Prostate gland (tissue), 2 donors: ENCODE measurements at regions not wholly inside any gene's neighbourhood (a gene's known extent, or its start where the extent isn't known, plus 50 kb on each side); places are given as distances from the start of the nearest gene placed in this dataset.

Source experiments
- DNase-seq: peaks from one replicate; pipeline ENCODE4 v3.0.0-alpha.2; 2019; ENCODE audit warnings: low spot score
- H3K27ac ChIP-seq, 2 donors: fragments of 200-600 bp; sonication (generic); 2 replicates each; pipeline ENCODE4 v1.5.1; 2017 to 2019
- H3K27me3 ChIP-seq: fragments of 200-600 bp; sonication (generic); replicated peaks from 2 replicates; pipeline ENCODE4 v1.5.1; 2019; ENCODE audit not compliant: insufficient read depth
- H3K36me3 ChIP-seq, 2 donors: fragments of 200-600 bp; sonication (generic); 1 replicate in 1 of 2; 2 replicates in 1 of 2; pipeline versions ENCODE4 v1.5.1 to v1.8.1; 2017 to 2019
- H3K4me1 ChIP-seq: fragments of 200-600 bp; sonication (generic); replicated peaks from 2 replicates; pipeline ENCODE4 v1.5.1; 2019
- H3K4me3 ChIP-seq, 2 donors: fragments of 200-600 bp; sonication (generic); 2 replicates each; pipeline ENCODE4 v1.5.1; 2017 to 2019
- H3K9me3 ChIP-seq: fragments of 200-600 bp; sonication (generic); 2 replicates; pipeline ENCODE4 v1.5.1; 2017
- CTCF ChIP-seq, 4 experiments: fragments of 200-600 bp in 2 of 4; fragments of 450-650 bp in 2 of 4; sonication (generic) in 2 of 4; IDR thresholded peaks; 1 replicate in 3 of 4; 2 replicates in 1 of 4; pipeline ENCODE4 v1.5.1; 2016 to 2019; ENCODE audit warnings: antibody characterized with exemption in 4 of 4, mild to moderate bottlenecking in 2 of 4, moderate library complexity in 2 of 4
- POLR2A ChIP-seq: fragments of 450-650 bp; IDR thresholded peaks from one replicate; pipeline ENCODE4 v1.6.1; 2016; ENCODE audit warnings: antibody characterized with exemption, mild to moderate bottlenecking
- POLR2AphosphoS5 ChIP-seq: sonication (generic); formaldehyde crosslinking; IDR thresholded peaks from one replicate; pipeline ENCODE4 v1.6.1; 2017; ENCODE audit warnings: antibody characterized with exemption
- WGBS: methylation state at CpG from one replicate; pipeline ENCODE4 v1.1.5; 2018; 5-methylcytosine and 5-hydroxymethylcytosine counted together
- intact Hi-C: fragments of 100-400 bp; cut with DNase I; formaldehyde crosslinking; loops from one replicate; pipeline ENCODE4 v1.14.2; 2022

- Histone ChIP-seq H3K27me3 (no peaks in the 10 kb centered on the region), H3K4me1 (no peaks in the 10 kb centered on the region), H3K36me3 (no peaks in the 10 kb centered on the region), H3K9me3 (no peaks in the 10 kb centered on the region), H3K27ac (no peak overlapping the region), H3K4me3 (no peak overlapping the region)
- no peak for TF ChIP-seq POLR2AphosphoS5
- no peak for TF ChIP-seq CTCF (IDR thresholded peaks at IDR 0.05)
- no peak for TF ChIP-seq POLR2A
- 51% methylated on average over 3 of the region's 3 CpGs for WGBS
- intact Hi-C loops = no loop called here
- no peak for DNase-seq
Observed at GRCh38 chr18:6553234-6553900, 138.7 kb upstream of the L3MBTL4 start.

DNA sequence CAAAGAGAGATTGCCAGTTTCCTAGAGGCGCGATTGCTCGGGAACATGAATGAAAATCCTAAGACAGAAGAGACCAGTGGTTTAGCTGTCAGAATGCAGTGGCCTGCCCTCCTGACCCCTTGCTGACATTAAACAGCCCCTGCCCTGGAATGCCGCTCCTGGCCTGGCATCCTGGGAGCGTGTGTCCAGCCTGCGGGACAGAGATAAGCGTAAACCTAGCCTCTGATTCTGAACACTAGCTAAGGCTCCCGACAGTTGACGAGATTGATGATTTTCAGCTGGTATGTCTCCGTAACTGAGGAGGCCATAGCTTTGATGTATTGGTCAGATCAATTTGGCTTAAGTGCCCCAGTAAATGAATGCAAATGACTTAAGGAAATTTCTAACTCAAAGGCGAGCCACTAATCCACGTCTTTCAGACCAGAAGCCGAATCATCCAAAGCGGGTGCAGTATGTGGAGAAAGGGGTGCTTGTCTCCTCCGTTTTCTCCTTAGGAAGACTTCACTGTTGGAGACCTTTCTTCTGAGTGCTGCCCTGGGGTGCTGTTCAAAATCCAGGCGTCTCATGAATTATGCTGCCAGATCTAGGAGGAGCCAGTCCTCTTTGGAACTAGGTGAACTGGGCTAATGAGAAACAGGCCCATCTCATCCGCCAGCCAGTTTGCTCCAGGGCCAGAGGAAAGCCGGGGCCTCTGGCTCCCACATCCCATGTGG lies 142.5 kb upstream of the L3MBTL4 start:
- 88% methylated on average over 18 of the region's 18 CpGs for WGBS
- no peak overlapping the region for H3K4me3 ChIP-seq
- no peaks in the 10 kb centered on the region for H3K9me3 ChIP-seq
- no peak for TF ChIP-seq POLR2AphosphoS5
- no peak for TF ChIP-seq POLR2A
- TF ChIP-seq CTCF (IDR thresholded peaks at IDR 0.05) = no peak
- intact Hi-C loops = loop anchor here (5.0 kb wide), 1 partner anchor 50 kb away; no protein-coding TSS in a partner anchor
- no peak overlapping the region for H3K27ac ChIP-seq
- H3K36me3 ChIP-seq = no peaks in the 10 kb centered on the region
- no peaks in the 10 kb centered on the region for H3K4me1 ChIP-seq
- no peaks in the 10 kb centered on the region for H3K27me3 ChIP-seq
- DNase-seq = no peak

GRCh38 chr18:6557770-6558248 lies 143.1 kb upstream of the L3MBTL4 start:
- intact Hi-C loops = loop anchor here (5.0 kb wide), 1 partner anchor 49 kb away; no protein-coding TSS in a partner anchor
- no peak for DNase-seq
- TF ChIP-seq POLR2A (no peak), POLR2AphosphoS5 (no peak), CTCF (IDR thresholded peaks at IDR 0.05) (no peak)
- Histone ChIP-seq H3K4me3 (no peak overlapping the region), H3K27me3 (no peaks in the 10 kb centered on the region), H3K27ac (no peak overlapping the region), H3K4me1 (no peaks in the 10 kb centered on the region), H3K9me3 (no peaks in the 10 kb centered on the region), H3K36me3 (no peaks in the 10 kb centered on the region)
- WGBS = 82% methylated on average over 8 of the region's 8 CpGs

DNA sequence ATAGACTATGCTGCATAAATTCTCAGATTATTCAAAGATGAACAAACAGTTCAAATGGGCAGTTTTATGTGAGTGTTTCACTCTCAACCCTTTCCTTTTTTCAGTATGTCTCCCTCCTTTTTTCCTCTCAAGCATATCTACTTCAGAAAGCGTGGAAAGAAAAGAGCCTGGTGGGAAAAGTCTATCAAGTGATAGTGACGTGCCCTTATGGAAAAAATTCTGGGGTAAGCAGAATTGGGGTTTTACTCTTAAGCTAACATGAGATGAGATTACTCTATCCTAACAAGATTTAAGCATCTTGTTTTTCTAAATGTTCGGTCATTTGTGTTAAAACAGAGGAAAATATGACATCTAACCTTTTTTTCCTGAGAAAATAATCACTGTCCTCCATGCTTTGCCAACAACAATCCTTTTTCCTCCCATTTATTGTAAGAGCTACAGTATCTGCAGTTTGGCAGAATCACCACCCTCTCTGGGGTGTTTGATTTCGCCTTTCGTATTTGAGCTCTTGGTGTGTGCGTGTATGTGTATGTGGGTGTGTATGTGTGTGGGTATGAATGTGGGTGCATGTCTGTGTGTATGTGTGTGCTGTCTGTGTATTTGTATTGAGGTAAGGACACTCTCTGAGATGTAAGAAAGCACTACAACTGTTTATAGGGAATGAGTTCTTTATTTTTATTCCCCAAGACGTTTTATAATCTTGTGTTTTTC lies 143.9 kb upstream of the L3MBTL4 start:
- H3K27me3 ChIP-seq = no peaks in the 10 kb centered on the region
- H3K4me1 ChIP-seq = no peaks in the 10 kb centered on the region
- no peak for TF ChIP-seq POLR2AphosphoS5
- no peak for TF ChIP-seq CTCF (IDR thresholded peaks at IDR 0.05)
- no peak for TF ChIP-seq POLR2A
- no peaks in the 10 kb centered on the region for H3K9me3 ChIP-seq
- intact Hi-C loops = loop anchor here (5.0 kb wide), 1 partner anchor 49 kb away; no protein-coding TSS in a partner anchor
- H3K4me3 ChIP-seq = no peak overlapping the region
- 67% methylated on average over 7 of the region's 7 CpGs for WGBS
- H3K36me3 ChIP-seq = no peaks in the 10 kb centered on the region
- no peak overlapping the region for H3K27ac ChIP-seq
- DNase-seq = no peak
